ENCODE measurements at regions not wholly inside any gene's neighbourhood (a gene's known extent, or its start where the extent isn't known, plus 50 kb on each side); places are given as distances from the start of the nearest gene placed in this dataset.

GRCh38 chr13:50318887-50319286 is 303.6 kb downstream of the KCNRG start:
- TF ChIP-seq POLR2A (IDR thresholded peaks at IDR 0.05; ENCODE audit: low read depth, low read length) (no peak), PAX5 (IDR thresholded peaks at IDR 0.05; ENCODE audit: insufficient read depth, low read length, severe bottlenecking) (no peak), SPI1 (IDR thresholded peaks at IDR 0.05; ENCODE audit: low read depth, low read length) (no peak), POLR2AphosphoS5 (IDR thresholded peaks at IDR 0.05; ENCODE audit: low read depth, low read length) (no peak), TAF1 (IDR thresholded peaks at IDR 0.05; ENCODE audit: low read depth, low read length) (no peak), POU2F2 (IDR thresholded peaks at IDR 0.05; ENCODE audit: low read depth, low read length) (no peak)

Measured in GM12891 (cell line).